Glomerular endothelial cell (primary cell): ENCODE measurements at regions not wholly inside any gene's neighbourhood (a gene's known extent, or its start where the extent isn't known, plus 50 kb on each side); places are given as distances from the start of the nearest gene placed in this dataset.

Source experiments
- DNase-seq: peaks from one replicate; pipeline ENCODE4 v3.0.0-alpha.2; 2011; ENCODE audit warnings: low read depth, low spot score; ENCODE audit errors: extremely low read depth

DNA sequence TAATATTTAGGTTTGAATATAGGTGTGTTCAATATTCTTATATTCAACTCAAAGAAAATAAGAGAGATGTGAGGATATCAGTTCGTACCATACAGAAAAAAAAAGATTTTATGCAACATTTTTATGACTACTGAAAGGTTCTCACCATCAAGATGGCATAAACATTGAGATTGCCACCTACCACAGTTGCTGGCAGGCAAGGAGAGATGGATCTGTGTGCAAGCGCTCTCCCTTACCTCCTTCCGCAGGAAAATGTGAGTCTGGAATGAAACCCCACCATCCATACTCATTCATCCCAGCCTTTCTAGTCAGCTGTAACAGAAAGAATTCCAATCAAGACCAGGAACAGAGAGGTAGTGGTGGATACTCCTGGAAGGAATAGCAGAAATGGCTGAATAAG lies 376.9 kb downstream of the PPP3CA start:
- DNase-seq: no peak

GRCh38 chr4:100969925-100970324 lies 377.4 kb downstream of the PPP3CA start:
- DNase-seq: no peak

DNA sequence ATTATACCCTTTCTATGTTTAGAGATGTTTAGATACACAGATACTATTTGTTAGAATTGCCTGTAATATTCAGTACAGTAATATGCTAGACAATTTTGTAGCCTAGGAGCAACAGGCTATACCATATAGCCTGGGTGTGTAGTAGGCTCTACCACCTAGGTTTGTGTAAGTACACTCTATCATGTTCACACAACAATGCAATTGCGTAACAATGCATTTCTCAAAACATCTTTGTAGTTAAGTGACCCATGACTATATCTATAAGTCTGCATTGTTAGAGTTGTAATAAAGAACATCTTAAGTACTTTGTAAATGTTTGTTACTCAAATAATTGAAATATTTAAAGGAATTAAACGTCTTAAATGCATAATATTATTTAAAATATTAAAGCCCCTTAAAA lies 379.3 kb downstream of the PPP3CA start:
- no peak for DNase-seq

DNA sequence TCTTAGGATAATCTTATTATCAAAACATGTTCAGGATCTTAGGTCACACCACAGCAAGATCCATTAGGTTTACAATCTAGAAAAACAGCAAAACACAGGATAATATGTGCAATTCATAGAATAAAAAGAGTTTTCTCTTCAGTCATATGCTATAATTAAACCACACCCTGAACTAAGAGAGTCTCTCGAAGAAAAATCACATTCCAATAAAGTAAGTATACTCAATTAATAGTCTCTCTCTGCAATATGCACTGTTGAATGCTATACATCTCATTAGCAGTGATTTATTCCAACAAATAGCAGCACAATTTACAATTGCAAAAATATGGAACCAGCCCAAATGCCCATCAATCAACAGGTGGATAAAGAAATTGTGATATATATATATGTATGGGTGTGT lies 383.7 kb downstream of the PPP3CA start:
- DNase-seq: no peak

- DNase-seq: no peak
These were observed 384.6 kb downstream of the PPP3CA start for GRCh38 chr4:100962698-100963097.

- no peak for DNase-seq
These were observed 387.1 kb downstream of the PPP3CA start for GRCh38 chr4:100960232-100960631.

- no peak for DNase-seq
These were observed 393.3 kb downstream of the PPP3CA start for GRCh38 chr4:100954046-100954445.

DNA sequence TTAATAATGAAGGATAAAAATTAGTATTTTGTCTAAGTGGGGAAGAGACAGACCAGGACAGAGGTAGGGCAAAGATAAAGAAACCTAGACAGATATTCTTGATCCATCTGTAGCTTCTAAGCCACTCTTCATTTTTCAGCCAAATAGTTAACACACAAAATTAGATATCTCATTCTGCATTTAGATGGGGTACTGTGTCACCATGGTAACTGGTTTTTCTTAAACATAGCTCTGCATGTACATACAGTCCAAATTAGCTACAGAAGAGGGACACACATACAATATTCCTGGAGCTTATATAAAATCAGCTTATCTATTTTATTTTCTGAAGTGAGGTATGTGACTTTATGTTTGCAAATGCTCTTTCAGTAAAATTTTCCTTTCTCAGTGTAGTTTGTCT lies 393.7 kb downstream of the PPP3CA start:
- no peak for DNase-seq

DNA sequence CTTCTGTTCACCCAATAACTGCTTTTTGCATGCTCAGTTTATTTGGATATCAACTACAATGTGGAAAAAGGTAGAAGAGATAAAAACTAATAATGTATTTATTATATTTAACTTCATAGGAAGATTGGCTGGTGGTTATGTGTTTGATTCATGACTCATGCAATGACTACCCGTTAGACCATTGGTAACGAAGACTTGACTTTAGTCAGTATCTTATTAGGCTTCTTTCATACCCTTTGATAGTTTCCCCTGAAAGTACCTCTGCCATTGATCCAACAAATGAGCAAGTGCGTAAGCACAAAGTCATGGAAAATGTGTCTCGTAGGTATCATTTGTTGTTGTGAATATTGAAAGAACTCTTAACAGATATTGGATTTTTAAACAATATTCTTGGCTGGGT lies 394.7 kb downstream of the PPP3CA start:
- DNase-seq: no peak

- DNase-seq: no peak
These were observed 397.9 kb downstream of the PPP3CA start for GRCh38 chr4:100949350-100949935.

DNA sequence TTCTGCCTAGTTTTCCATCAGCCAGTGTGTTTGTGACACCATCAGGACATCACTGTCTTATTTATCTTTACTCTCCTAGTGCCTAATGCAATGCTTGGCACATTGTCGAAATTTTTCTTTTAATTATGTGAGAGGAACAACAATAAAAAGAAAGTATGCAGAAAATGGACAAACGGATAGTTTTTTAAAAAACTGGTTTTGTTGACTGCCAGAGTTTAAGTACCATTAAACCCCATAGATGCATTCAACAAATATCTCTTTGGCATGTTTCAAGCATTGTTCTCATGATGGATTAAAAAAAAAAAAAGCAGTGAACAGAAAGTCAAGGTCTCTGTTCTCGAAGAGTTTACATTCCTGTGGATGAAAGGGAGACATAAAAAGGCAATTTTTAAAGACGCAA lies 398.4 kb downstream of the PPP3CA start:
- DNase-seq: no peak

DNA sequence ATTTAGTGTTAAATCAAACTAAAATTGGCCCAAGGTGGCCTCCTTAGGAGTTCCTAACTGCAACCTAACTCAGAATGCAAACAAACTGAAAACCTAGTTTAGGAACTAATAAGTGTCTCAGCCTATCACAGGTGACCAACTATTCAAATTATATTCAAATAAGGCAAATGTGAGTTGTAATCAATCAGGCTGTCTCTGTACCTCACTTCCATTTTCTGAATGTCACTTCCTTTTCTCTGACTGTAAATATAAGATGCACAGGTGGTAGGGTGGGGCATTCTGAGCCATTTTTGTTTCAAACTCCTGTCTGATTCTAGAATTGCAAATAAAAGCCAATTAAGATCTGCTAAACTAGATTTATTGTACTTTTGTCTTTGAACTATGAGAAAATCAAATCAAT lies 401.5 kb downstream of the PPP3CA start:
- no peak for DNase-seq

- DNase-seq: no peak
These were observed 408.6 kb downstream of the PPP3CA start for GRCh38 chr4:100938698-100939097.

GRCh38 chr4:100936661-100937375 lies 410.5 kb downstream of the PPP3CA start:
- DNase-seq: no peak

GRCh38 chr4:100935090-100935489 lies 412.2 kb downstream of the PPP3CA start:
- no peak for DNase-seq

GRCh38 chr4:100933628-100934027 lies 413.7 kb downstream of the PPP3CA start:
- DNase-seq: no peak

- DNase-seq: no peak
These were observed 411.9 kb upstream of the EMCN start for GRCh38 chr4:100929758-100930157.

DNA sequence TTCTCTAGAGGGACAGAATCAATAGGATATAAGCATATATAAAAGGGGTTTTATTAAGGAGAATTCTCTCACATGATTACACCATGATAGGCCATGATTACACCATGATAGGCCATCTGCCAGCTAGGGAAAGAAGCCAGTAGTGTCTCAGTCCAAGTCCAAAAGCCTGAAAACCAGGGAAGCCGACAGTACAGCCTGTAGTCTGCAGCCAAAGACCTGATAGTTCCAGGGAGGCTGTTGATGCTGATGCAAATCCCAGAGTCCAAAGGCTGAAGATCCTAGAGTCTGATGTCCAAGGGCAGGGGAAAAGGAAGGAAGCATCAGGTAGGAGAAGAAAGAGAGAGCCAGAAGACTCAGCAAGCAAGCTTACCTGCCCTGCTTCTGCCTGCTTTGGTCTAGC lies 411.3 kb upstream of the EMCN start:
- no peak for DNase-seq

DNA sequence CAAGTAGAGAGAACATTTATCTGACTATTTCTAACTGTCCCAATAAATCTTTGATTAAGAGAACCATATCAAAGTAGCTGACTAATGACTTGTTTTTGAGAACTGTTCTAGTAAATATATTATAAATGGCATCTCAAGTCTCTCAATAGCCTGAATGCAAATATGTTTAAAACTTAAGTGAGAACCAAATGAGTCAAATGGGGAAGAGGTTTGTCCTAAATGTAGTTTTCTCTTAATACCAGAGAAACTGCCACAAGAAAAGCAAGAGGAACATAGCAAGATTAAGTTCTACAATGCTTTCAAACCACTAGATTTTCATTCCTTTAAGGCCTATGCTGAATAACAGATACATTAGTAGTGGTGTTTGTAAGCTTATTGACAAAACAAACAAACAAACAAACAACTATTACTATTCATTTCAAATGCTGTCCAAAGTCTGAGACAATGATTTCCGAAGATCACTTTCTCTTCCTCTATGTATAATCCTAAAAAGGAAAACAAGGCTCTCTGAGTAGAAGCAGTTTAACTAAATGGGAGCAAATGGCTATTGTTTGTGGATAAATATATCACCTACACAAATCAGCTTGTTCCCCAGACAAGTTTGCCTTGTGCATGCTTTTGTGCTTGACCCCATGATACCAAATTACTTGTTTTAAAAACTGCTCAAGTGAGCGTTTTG lies 408.4 kb upstream of the EMCN start:
- no peak for DNase-seq

DNA sequence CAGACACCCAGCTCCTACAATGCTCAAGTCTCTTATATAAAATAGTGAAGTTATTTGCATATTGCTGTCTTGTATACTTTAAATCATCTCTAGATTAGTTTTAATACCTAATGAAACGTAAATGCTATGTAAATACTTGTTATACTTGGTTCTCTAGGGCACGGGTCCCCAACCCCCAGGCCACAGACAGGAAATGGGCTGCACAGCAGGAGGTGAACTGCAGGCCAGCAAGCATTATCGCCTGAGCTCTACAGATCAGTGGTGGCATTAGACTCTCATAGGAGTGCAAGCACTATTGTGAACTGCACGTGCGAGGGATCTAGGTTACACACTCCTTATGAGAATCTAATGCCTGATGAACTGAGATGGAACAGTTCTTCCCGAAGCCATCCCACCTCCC lies 395.9 kb upstream of the EMCN start:
- no peak for DNase-seq

DNA sequence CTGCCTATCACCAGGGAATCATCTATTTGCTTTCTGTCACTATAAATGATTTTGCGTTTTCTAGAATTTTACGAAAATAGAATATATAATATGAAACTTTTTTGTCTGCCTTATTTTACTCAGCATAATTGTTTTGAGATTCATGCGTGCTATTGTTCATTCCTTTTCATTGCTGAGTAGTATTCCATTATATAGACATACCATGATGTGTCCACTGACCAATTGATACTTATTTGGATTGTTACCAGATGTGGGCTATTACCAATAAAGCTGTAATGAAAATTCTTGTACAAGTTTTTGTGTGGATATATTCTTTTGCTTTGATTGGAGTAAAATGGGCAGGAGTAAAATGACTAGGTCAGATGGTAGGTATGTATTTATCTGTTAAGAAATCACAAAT lies 390.7 kb upstream of the EMCN start:
- DNase-seq: no peak
